ENCODE measurements at regions not wholly inside any gene's neighbourhood (a gene's known extent, or its start where the extent isn't known, plus 50 kb on each side); places are given as distances from the start of the nearest gene placed in this dataset.

DNA sequence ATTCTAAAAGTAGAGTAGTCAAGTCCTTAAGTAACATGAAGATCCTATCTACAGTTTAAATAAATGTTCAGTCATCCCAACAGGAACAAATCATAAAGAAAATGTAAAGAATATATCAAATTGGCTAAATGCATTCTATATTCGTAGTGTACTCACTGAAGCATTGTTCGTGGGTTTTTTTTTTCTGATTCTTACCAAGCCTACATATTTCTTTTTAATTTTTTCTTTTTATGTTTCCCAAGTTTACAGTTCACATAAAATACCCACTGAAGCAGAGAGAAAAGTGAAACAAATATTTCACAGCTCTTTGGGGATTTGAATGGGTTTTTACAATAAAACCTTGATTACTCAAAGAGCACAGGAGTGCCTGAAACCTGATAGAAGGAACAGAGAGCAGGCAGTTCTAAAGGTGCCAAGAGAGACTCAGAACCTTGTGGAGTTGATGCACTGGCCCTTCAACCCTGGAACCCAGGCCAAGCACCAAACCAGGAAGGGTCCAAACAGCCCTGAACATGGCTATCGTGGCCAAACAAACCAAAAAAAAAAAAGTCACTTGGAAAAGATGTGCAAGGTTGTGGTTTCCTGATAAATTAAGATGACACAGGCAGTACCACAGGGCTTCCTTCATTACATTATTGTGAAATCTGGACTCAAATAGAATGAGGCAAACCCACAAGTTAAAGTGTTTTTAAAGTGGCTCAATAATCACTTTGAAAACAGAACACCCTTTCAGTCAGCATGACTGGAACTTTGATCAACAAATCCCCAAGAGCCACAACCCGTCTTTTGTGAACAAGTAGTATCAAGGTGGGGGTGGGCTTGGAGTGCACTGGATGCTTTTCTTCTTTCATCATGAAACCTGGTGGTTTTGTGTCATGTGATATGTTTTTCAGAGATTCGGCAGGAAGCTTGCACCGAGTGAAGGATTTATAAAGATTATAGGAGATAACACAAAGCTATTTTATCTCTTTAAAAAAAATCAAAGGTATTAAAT lies 245.0 kb upstream of the FN1 start:
- no peak overlapping the region for H4K8ac ChIP-seq (ENCODE audit: extremely low read depth, insufficient read depth, low read length)
- H3K4me3 ChIP-seq (ENCODE audit: extremely low read depth in 1 of 4, insufficient read depth in 2 of 4, low read depth in 3 of 4, low read length in 4 of 4): no peak overlapping the region
- H4K5ac ChIP-seq (ENCODE audit: insufficient read length, low read depth, low read length): no peak overlapping the region
- H2BK15ac ChIP-seq (ENCODE audit: low read length): no peak overlapping the region
- no peaks in the 10 kb centered on the region for H4K20me1 ChIP-seq (replicated peaks in 1 of 2; ENCODE audit: control insufficient read depth in 1 of 2, insufficient read depth in 2 of 2, low read length in 2 of 2)
- no peaks in the 10 kb centered on the region for H3K27me3 ChIP-seq (replicated peaks in 1 of 4; ENCODE audit: control insufficient read depth in 3 of 4, extremely low read depth in 1 of 4, insufficient read depth in 3 of 4, low read length in 3 of 4)
- no peak overlapping the region for H2BK120ac ChIP-seq (replicated peaks; ENCODE audit: low read depth, low read length)
- no peak overlapping the region for H2BK12ac ChIP-seq (ENCODE audit: low read depth, low read length)
- FAIRE-seq (no peak), DNase-seq (ENCODE audit: low read depth in 1 of 2, low spot score in 2 of 2) (no peak)
- no peaks in the 10 kb centered on the region for H3K79me1 ChIP-seq (ENCODE audit: low read depth, low read length)
- no peaks in the 10 kb centered on the region; a peak in 1 of 4 replicates for H3K9me3 ChIP-seq (ENCODE audit: insufficient read depth in 2 of 2, low read depth in 1 of 2, low read length in 1 of 2)
- H4K91ac ChIP-seq (replicated peaks; ENCODE audit: insufficient read length, low read length): no peak overlapping the region
- H2BK5ac ChIP-seq (ENCODE audit: low read depth, low read length): no peak overlapping the region
- H3K27ac ChIP-seq (ENCODE audit: low read depth, low read length): no peak overlapping the region
- no peak overlapping the region for H3K4ac ChIP-seq (replicated peaks; ENCODE audit: insufficient read length, low read depth, low read length)
- no peaks in the 10 kb centered on the region for H3K36me3 ChIP-seq (ENCODE audit: control insufficient read depth in 2 of 4, insufficient read depth in 4 of 4, low read length in 3 of 4)
- ChIA-PET CTCF (ENCODE audit: partially characterized antibody) (no interaction called here), POLR2A (ENCODE audit: partially characterized antibody) (no interaction called here)
- H3K23ac ChIP-seq (ENCODE audit: insufficient read length): no peak overlapping the region
- no peak overlapping the region for H3K56ac ChIP-seq (replicated peaks; ENCODE audit: insufficient read length, low read depth, low read length)
- WGBS, 2 experiments (ENCODE audit: extremely low coverage in 1 of 2, insufficient coverage in 1 of 2, insufficient read length in 1 of 2, insufficient replicate concordance in 2 of 2, low coverage in 1 of 2, low lambda C conversion rate in 2 of 2, missing lambda C conversion rate in 1 of 2): 90% methylated on average over 6 of the region's 6 CpGs; no CpG with 5 or more reads in 1 of the 2 experiments
- H3K4me2 ChIP-seq (ENCODE audit: insufficient read depth in 1 of 2, low read depth in 2 of 2, low read length in 2 of 2): no peak overlapping the region
- no peak overlapping the region for H3K9ac ChIP-seq (replicated peaks in 1 of 4; ENCODE audit: extremely low read depth in 1 of 4, low read depth in 3 of 4, low read length in 3 of 4)
- H3K18ac ChIP-seq (ENCODE audit: extremely low read depth, low read length): no peak overlapping the region
- no peaks in the 10 kb centered on the region for H3K23me2 ChIP-seq (ENCODE audit: low read depth, low read length)
- no peak overlapping the region for H2BK20ac ChIP-seq (ENCODE audit: low read length)
- H3K4me1 ChIP-seq (replicated peaks in 1 of 4; ENCODE audit: control insufficient read depth in 3 of 4, insufficient read depth in 4 of 4, low read length in 3 of 4): no peaks in the 10 kb centered on the region
- H3K14ac ChIP-seq (ENCODE audit: insufficient read length): no peak overlapping the region
- H2AFZ ChIP-seq (ENCODE audit: low read length): peak overlapping the region; percentile 58; the same call in 1 of the 2 replicates
- no peak overlapping the region for H2AK5ac ChIP-seq (ENCODE audit: low read depth, low read length)
- no peaks in the 10 kb centered on the region for H3K79me2 ChIP-seq (ENCODE audit: control insufficient read depth in 1 of 2, insufficient read depth in 2 of 2, low read length in 2 of 2)
- no peak for TF ChIP-seq BRCA1 (IDR thresholded peaks at IDR 0.05; ENCODE audit: low read depth, low read length)
- no peak for TF ChIP-seq ATF2 (IDR thresholded peaks at IDR 0.05; ENCODE audit: low read length)
- TF ChIP-seq PHF8 (conservative IDR thresholded peaks at IDR 0.05; ENCODE audit: low read depth, low read length): no peak
- no peak for TF ChIP-seq CTBP2 (IDR thresholded peaks at IDR 0.05; ENCODE audit: borderline replicate concordance, insufficient read depth, insufficient read length, low read length)
- TF ChIP-seq SIRT6 (IDR thresholded peaks at IDR 0.05; ENCODE audit: low read length): no peak
- TF ChIP-seq TEAD4 (IDR thresholded peaks at IDR 0.05; ENCODE audit: low read depth, low read length): no peak
- no peak for TF ChIP-seq RFX5 (IDR thresholded peaks at IDR 0.05; ENCODE audit: borderline replicate concordance, low read depth, low read length)
- TF ChIP-seq BCL11A (IDR thresholded peaks at IDR 0.05; ENCODE audit: low read depth in 2 of 2, low read length in 2 of 2): no peak
- no peak for TF ChIP-seq RAD21 (IDR thresholded peaks at IDR 0.05 in 1 of 2, conservative IDR thresholded peaks at IDR 0.05 in 1 of 2; ENCODE audit: low read depth in 2 of 2, low read length in 2 of 2)
- TF ChIP-seq MAX (IDR thresholded peaks at IDR 0.05): no peak

Data from H1 (cell line).